GM12873 (cell line): ENCODE measurements at regions not wholly inside any gene's neighbourhood (a gene's known extent, or its start where the extent isn't known, plus 50 kb on each side); places are given as distances from the start of the nearest gene placed in this dataset.

Source experiments
- TF ChIP-seq, protein P1 (sequence below): IDR thresholded peaks from 2 replicates; pipeline ENCODE4 v1.5.1; 2012; ENCODE audit warnings: low read depth, mild to moderate bottlenecking, moderate library complexity, low read length, control low read depth; ENCODE audit not compliant: insufficient read depth; ENCODE audit errors: missing control alignments

DNA sequence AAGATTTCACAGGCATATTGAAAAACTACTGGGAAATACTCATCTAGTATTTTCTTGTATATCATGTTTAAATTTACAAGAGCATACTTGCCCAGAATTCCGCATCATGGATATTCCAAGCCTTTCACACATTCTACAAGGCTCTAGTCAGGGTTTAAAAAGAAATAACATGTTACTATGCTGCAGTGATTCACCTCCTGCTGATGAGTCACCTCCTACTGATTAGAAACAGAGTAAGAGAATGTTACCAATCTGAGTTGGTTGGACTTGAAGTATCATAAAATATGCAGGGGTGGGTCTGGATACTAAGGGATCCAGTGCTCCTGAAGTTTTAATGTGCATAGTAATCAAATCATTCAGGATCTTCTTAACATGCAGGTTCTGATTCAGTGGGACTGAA, 192.0 kb upstream of the ANK2 start:
- TF ChIP-seq, protein P1, sequence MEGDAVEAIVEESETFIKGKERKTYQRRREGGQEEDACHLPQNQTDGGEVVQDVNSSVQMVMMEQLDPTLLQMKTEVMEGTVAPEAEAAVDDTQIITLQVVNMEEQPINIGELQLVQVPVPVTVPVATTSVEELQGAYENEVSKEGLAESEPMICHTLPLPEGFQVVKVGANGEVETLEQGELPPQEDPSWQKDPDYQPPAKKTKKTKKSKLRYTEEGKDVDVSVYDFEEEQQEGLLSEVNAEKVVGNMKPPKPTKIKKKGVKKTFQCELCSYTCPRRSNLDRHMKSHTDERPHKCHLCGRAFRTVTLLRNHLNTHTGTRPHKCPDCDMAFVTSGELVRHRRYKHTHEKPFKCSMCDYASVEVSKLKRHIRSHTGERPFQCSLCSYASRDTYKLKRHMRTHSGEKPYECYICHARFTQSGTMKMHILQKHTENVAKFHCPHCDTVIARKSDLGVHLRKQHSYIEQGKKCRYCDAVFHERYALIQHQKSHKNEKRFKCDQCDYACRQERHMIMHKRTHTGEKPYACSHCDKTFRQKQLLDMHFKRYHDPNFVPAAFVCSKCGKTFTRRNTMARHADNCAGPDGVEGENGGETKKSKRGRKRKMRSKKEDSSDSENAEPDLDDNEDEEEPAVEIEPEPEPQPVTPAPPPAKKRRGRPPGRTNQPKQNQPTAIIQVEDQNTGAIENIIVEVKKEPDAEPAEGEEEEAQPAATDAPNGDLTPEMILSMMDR: no peak

DNA sequence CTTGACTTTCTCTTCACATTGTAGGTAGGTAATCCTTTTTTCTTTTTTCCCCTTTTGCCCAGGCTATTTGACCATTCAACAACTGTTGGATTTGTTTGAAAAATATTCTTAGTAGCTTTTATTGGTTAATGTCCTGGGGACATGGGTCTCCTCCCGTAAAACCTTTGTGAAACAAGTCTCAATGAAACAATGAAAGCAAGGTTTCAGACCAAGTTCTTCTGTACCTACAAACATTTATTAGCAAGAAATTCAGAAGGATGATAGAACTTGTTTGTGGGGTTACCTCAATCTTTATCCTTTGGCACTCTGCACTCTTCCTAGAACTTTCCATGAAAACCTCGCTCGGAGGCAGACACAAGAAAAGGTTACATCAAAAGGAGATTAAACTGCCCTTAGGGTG, 190.7 kb upstream of the ANK2 start:
- TF ChIP-seq, protein P1: no peak

DNA sequence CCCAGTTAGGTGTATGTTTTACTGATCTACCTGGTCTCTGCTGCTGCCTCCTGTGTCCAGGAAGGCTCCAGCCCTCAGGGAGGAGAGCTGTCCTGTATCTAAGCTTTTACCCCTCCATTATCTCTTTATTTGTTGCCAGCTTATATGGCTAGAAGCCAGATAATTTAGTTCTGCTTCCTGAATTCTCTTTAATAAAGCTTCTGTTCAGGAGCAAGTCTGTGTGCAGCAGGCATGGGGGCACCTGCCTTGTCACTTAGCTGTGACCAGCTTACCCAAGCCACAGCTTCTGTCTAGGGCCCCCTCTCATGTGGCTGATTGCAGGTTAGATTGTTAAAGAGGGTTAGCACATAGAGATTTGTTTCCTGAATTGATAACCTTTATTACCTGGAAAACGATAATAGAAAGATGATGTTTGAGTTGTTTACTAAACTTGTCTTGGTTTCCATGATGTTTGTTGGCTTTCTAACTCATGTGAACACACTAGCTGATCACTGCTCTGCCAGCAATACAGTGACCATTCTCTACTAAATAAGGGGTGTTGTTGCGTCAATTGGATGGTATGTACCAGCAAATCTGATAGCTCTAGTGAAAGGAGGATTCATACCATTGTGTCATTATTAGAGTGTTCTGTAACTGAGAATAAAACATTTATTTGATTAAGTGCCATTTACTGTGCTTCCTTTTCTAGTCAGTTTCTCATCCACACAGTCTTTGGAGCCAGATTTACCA, 189.8 kb upstream of the ANK2 start:
- TF ChIP-seq, protein P1: no peak

DNA sequence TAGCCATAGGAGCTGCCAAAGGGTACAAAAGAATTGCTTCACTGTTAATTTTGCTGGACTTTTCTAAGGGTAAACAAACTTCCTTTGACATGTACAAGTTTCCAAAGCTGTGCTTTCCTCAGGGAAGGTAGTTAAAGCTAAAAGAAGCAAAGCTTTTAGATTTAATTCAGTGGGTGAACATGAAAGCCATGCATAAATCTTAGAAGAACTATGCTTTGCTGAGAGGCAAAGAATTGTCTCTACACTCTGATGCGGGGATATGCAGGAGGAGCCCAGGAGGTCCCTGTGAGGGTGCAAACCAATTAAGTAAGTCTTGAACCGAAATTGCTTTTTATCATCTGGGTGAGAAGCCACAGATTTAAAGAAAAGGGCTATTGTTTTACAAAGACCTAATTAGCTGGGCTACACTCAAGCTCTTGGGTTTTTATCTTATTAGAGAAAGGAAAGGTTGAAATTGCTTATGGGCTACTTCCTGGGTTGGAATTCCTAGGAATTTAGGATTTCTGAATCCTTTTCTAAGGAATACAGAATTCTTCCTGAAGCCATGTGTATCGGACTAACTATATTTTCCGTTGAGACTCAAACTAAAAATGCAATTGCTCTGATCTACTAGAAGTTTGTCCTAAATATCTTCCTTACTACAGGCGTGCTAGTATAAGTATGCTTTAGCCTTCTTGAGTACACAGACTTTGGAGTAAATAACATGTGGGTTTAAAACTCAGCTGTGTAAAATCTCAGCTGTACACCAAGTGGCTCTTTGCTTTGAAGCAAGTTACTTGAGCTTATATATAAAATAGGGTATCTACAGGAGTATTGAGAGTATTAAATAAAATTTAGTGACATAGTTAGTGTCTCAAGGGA, 188.4 kb upstream of the ANK2 start:
- TF ChIP-seq, protein P1: no peak

DNA sequence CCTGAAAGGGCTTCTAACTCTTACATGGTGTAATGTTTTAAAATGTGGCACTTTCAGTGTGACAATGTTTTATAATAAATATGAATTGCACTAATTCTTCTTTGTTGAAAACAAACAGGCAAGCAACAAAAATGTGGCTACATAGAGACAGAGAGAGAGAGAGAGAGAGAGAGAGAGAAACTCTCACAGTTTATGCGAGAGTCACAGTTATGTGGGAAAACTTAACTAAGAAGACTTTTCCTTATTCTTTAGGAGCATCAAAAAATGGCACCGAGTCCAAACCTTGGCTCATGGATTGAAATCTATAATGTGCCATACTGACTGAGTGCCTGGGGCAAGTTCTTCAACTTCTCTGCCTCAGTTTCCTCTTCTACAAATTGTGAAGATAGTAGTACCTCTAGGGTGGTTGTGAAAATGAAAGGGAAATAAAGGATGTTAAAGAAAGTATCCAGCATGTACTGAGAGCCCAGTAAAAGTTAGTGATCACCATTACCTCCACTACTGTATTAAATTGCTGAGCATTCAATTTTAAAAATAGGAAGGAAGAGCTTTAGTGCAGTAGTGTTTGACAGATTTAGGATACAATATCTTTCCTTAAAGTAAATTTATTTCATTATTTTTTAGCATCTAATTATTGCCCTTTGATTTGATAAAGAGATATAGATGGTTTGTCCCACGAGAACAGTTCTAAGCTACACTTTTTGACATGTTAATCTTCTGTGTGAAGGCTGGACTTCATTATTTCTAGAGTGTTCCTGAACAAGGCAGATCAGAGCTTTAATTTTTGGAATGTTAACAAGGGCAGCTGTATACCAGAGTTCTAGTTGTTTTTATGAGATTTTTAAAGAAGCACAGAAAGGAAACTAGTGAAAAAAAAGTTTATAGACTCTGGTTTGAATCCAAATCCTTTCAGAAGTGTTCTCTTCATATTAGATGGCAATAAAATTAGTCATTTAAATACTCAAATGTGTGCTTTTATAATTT, 187.5 kb upstream of the ANK2 start:
- TF ChIP-seq, protein P1: no peak

DNA sequence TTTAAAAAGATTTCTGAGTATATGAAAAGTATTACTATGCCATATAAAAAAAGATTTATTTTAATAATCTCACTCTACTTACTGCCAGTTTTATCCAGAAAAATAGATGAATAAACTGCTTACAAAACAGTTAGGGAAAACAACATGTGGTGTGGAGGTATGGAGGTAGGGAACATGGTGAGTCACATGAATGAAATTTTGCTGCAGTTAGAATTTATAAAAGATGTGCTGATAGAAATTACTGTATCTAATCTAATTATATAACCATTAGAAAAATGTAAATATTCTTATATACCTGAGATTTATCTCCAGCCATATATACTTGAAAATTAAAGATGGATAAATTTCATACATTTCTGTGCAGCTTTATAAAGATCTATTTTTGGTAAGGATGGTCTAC, 184.0 kb upstream of the ANK2 start:
- TF ChIP-seq, protein P1: no peak
